ENCODE measurements at regions not wholly inside any gene's neighbourhood (a gene's known extent, or its start where the extent isn't known, plus 50 kb on each side); places are given as distances from the start of the nearest gene placed in this dataset.
"Not testable (repeated sequence)": the region's sequence is repeated elsewhere in the genome, so short reads cannot be mapped to it uniquely, and the experiment has no call there.

DNA sequence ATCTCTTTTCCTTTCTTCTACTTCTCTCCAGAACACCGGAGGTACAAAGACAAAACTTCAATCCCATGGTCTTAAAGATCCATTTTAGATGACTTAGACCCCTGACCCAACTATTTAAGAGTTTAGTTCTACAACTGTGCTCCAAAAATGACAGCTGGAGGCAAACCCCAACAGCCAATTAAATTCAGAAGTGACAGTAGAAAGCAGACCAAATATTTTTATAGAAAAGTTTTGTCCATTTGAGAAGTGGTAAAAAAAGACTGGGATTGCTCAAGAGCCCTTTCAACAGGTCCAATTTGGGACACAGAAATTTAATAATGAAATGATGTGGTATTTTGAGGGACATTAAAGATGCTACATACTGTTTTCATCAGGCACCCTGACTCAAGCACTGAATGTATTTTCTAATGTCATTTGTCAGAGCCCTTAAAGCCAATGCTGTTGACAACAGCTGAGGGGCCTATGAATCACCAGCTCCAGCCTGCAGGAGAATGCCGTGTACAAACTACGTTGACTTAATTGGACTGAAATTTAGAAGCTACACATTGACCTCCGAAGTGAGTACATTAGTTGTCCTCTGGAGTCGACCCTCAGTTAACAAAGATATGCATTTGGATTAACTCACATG, 147.5 kb upstream of the PIK3R1 start:
- peak; percentile 10 for DNase-seq (ENCODE audit: low read depth, low spot score)

DNA sequence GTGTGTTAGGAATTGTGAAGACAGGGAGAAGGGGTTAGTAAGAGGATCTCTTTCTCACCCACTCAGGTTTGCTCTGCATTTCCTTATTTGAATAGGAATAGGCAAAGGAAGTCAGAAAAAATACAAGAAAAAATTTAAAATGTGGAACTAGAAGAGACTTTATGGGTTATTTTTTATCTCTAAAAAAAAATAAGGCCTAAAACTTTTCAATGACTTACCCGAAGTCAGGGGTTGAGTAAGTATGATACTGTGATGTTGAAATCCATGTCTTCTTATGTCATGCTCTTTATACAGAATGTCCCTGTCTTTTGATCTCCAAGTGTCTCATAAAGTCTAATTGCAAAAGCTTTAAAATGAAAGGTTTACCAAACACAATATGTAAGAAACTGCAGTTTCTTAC, 148.3 kb upstream of the PIK3R1 start:
- DNase-seq (ENCODE audit: low read depth, low spot score) = no peak

DNA sequence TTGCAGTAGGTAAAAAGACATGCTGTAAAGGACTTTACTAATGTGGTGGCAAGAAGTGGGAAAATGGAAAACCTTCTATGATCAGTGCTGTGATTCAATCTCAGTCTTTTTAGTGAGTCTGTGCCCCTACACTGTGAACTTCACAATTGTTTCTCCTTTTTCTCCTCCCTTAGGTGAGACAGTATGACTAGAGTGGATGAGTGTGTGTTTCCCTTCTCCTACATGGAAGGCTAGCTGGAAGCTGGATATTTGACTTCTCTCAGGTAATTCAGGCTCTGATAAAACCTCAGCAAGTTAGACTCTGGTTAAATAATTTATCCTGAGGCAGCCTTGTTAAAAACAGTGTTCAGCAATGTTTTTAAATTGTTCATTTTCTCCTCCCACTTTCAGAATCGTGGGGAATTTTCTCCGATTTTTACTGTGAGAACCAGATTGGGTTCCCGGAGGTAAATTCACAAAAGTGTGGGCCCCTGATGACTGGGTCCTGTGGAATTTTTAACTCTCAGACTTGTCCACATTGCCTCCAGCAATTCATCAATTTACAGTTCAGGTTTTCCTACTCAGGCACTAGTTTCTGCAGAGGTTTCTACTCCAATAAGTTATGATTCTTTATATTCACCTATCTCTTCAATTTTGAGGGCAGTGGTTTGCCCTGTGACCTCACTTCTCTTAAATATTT, 149.1 kb upstream of the PIK3R1 start:
- DNase-seq (ENCODE audit: low read depth, low spot score) = no peak

DNA sequence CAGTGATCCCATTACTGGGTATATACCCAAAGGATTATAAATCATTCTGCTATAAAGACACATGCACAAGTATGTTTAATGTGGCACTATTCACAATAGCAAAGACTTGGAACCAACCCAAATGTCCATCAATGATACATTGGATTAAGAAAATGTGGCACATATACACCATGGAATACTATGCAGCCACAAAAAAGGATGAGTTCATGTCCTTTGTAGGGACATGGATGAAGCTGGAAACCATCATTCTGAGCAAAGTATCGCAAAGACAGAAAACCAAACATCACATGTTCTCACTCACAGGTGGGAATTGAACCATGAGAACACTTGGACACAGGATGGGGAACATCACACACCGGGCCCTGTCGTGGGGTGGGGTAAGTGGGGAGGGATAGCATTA, 150.2 kb upstream of the PIK3R1 start:
- DNase-seq (ENCODE audit: low read depth, low spot score) = not testable (repeated sequence)

DNA sequence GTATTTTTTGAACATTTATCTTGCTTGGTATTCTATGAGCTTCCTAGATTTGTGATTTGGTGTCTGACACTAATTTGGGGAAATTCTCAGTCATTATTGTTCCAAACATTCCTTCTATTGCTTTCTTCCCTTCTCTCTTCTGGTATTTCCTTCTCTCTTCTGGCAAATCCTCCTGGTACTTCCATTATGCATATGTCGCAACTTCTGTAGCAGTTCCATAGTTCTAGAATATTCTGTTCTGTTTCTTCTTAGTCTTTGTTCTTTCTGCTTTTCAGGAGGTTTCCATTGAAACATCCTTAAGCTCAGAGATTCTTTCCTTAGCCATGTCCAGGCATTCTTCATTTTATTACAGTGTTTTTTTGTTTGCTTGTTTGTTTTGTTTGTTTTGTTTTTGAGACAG, 155.2 kb upstream of the PIK3R1 start:
- DNase-seq (ENCODE audit: low read depth, low spot score) = no peak

DNA sequence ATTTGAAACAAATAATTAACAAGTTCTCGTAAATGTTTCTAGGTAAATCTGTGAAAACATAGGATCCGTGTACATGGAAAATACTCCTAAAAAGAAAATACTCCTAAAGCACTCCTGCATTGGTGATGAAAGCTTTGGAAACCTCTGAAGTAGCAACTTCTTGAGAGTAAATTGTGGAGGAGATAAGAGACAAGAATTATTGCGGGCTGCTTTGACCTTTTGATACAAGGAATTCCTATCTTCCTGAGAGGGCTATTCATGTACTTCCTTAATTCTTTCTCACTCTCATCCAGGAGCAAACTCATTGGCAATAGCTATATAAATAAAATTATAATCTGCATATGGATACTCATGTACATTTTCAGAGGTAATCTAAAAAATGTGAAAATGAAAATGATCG, 158.4 kb upstream of the PIK3R1 start:
- no peak for DNase-seq (ENCODE audit: low read depth, low spot score)

DNA sequence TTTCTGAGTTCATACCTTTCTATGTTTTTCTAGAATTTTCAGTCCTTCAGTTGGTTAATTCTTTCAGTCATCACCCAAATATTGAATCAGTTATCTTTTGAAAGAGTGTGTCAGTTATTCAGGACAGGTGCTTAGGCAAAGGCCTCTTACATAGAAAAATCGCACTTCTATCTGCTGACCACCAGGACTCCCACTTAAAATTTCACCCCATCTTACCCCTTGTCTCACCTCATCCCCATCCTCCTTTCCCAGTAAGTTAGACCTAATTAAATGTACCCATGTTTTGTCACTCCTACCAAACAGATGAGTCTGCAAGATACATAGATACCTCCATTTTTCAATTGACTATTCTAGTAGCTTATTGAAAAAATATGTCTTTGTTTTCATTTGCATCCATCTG, 159.9 kb upstream of the PIK3R1 start:
- no peak for DNase-seq (ENCODE audit: low read depth, low spot score)

DNA sequence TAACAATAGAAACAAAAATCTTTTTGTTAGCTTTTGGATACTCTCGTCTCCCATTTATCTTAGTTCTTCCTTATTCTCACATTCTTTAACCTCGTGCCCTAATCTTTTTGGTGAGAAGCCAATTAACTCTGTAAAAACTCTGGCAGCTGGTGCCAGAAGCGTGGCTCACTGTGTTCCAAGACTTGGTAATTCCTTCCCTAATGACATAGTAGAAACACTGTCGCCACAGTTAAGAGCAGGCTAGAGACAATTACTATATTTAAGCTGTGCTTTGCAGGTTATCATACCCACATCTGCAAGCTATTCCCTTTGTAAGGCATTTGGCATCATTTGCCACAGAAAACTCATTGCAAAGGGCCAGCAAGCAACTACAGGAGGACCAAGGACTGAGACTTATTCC, 160.9 kb upstream of the PIK3R1 start:
- peak; percentile 23 for DNase-seq (ENCODE audit: low read depth, low spot score)

DNA sequence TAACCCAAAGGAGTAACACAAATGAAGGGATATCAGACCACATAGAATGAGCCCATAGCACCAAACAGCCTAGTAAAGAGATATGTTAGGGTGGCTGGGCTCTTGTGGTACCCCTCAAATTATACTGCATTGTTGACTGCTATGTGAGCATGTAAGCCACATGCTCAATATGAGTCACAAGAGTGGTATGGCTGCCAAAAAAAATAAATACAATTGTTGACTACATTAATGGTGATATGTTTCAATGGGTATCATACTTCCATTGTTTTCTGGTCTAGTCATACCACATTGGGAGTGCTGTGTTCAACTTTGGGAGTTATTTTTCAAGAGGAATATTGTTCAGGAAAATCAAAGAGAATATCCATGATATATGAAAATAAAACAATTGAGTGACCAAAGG, 162.4 kb upstream of the PIK3R1 start:
- DNase-seq (ENCODE audit: low read depth, low spot score) = no peak

DNA sequence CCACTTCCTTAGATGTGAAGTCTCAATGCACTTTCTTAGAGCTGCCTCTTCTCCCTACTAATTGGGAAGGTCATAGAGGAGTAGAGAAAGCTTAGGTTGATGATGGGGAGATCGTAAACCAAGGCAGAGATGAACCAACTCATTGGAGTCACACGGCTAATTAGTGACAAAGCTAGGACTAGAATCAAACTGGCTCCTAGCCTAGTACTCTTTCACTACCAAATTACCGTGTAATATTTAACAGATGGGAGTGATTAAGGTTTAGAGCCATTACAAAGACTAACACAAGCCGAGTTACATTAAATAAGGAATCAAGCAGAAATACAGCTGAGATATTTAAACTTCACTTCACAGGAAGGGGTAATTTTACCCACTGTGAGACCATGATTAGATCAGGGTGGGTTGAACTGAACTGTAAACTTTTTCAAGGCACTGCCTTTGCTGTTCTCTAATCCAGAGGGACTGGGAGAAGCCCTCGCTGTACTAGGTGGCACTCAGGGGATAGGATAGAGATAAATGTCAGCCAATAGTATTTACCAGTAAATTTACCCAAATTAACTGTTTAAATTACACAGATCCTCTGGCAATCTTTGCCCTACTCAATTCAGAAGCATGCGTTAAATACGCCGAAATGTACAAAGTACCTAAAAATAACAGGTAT, 166.4 kb upstream of the PIK3R1 start:
- DNase-seq (ENCODE audit: low read depth, low spot score) = no peak

DNA sequence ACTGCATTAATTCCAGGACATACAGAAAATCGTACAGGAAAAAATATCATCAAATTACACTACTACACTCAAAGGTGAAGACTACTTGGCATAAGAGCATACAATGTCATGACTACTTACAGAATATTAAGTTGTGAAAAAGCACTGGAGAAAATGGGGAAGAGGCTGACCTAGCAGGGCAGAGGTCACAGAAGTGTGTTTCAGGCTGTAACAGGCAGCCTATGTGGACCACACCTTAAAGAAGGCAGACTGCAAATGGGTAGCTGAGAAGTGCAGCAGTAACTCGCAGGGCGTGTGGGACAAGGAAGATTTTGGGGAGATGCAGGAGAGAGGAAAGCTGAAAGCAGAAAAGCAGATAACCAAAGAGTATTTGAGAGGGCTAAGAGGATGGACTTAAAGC, 167.0 kb upstream of the PIK3R1 start:
- no peak for DNase-seq (ENCODE audit: low read depth, low spot score)

DNA sequence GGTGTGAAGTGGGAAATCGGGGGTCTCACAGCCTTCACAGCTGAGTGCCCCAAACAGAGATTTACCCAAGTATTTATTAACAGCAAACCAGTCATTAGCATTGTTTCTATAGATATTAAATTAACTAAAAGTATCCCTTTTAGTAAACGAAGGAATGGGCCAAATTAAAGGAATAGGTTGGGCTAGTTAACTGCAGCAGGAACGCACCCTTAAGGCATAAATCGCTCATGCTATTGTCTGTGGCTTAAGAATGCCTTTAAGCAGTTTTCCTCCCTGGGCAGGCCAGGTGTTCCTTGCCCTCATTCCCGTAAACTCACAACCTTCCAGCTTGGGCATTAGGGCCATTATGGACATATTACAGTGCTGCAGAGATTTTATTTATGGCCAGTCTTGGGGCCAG, 167.5 kb upstream of the PIK3R1 start:
- not testable (repeated sequence) for DNase-seq (ENCODE audit: low read depth, low spot score)

DNA sequence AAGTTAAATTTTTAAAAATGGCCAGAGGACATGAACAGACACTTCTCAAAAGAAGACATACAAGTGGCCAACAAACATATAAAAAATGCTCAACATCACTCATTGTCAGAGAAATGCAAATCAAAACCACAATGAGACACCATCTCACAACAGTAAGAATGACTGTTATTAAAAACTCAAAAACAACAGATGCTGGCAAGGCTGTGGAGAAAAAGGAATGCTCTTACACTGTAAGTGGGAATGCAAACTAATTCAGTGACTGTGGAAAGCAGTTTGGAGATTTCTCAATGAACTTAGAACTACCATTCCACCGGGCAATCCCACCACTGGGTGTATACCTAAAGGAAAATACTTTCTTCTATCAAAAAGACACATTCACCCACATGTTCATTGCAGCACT, 168.5 kb upstream of the PIK3R1 start:
- DNase-seq (ENCODE audit: low read depth, low spot score) = peak; percentile 73

DNA sequence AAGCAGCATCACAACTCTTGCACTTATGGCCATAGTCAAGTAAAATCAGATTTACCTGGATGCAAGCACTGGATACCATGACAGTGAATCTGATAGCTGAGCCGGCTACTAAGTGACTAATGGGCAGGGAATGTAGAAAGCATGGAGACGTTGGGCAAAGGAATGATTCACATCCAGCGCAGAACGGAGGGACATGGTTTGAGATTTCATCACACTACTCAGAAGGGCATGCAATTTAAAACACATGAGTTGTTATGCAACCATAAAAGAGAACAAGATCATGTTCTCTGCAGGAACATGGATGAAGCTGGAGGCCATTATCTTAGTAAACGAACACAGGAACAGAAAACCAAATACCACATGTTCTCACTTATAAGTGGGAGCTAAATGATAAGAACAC, 169.1 kb upstream of the PIK3R1 start:
- DNase-seq (ENCODE audit: low read depth, low spot score) = peak; percentile 95

DNA sequence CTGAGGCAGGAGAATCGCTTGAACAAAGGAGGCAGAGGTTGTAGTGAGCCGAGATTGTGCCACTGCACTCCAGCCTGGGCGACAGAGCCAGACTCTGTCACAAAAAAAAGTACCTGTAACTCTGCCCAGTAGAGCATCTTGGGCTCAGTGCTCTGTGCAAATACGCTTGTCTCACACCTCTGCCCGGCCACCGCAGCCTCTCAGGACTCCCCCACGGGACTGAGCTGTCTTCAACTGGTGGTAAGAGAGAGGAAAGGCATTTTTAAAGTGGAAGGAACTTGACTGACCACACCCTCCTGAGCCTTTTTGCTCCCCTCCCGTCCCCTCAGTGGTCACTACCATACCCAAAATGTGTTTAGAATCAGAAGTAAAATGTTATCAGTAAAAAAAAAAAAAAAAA, 174.3 kb upstream of the PIK3R1 start:
- DNase-seq (ENCODE audit: low read depth, low spot score) = no peak

DNA sequence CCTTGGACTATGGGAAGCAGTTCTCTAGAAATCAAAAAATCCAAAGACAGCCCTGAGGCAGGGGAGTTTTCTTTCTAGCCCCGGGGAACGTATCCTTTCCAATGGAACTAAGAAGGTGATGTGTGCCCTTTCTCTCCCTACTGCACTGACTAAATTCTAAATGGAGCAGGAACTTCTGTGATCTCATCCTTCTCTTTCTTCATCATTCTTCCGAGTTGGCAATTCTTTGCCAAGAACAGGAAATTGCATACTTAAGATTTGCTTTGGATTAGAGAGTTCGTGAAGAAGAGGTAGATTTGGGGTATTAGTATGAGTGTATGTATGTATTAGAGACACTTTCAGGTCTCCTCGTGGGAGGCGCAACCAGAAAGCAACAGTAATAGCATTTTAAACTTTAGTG, 178.0 kb upstream of the PIK3R1 start:
- no peak for DNase-seq (ENCODE audit: low read depth, low spot score)

DNA sequence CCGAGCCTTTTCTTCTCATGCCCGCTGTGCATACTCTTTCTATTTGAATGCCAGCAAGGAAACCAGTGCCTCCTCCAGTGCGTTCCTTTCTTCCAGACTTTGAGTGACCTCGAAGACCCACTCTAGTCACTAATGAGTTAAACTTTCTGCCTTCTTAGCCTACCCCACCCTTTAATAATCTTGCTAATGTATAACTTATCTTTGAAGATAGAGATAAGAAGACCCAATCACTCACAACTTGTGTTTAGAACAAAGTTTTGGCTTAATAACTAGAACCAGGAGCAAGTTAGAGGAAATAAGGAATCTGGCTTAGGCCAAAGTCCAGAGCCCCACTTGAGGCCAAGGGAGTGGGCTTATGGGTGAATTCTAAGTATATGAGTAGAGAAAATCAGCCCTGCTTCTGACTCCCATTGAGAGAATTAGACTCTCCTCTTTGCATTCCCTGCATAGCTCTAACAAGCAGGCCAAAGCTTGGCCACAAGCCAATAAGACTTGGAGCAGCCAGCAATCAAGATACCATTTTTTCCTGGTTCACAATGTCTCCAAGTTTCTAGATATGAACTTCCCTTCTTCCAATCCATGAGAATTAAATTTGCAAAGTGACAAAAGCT, 181.5 kb upstream of the PIK3R1 start:
- peak; percentile 83 for DNase-seq (ENCODE audit: low read depth, low spot score)

DNA sequence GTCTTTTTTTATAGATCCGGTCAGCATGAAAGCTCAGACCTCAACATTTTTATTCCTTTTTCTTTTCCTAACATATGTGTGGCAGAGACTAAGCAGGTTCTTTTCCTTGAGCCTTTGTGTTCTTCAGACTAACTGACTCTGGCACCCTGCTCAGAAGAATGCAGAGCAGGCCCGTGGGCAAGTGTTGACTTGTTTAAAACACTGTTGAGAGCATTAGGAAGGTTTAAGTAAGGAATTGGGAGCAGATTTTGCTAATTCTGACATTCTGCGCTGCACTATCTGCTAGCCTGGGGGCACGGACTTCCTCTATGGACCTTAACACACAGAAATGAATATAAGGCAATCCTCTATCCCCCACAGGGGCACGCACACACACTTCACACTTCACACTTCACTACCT, 182.5 kb upstream of the PIK3R1 start:
- no peak for DNase-seq (ENCODE audit: low read depth, low spot score)

DNA sequence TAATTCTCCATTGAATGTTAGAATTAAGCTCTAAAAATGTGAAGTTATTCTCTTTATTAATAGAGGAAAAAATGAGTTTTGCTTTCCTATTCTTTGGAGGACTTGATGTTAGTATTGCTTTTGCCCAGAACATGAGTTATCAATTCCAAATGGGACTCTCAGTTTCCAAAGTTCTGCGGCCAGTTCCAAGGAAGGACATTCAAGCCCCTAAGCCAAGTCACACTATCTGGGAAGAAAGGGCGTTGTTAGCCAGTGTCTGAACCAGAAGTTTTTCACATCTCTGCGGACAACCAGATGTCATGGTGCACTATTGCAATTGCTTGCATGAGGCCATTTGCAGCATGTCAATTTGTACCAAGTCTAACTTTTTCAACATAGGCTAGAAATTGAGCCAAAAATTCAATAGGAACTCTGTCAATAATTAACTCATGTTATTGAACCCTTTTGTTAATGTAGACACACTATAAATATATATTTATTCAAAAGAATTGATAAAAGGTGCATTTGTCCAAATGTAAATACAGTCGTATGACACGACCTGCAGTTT, 183.3 kb upstream of the PIK3R1 start:
- no peak for DNase-seq (ENCODE audit: low read depth, low spot score)

DNA sequence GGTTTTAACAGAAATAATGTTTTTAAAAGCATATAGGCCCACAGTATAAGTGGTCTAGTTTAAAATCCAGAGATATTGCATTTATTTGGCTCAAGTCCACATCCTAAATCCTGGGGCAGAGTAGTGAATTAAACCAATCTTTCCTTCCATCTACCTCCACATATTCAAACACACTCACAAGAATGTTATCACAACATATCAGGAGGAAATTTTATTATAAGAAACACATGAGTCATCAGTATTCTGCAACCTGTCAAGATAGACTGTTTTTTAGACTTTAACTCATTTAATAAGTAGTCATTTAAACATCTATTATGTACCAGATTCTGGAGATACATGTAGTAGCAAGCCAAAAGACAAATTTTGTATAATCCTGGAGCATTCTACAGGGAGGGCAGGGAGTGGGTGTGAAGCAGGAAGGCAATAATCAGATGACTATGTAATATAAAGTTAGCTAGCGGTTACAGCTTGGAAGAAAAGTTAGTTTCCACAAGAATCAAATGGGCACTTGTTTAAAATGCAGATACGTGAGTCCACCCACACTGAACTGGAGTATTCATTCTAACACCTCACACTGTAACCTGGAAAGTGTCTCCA, 187.3 kb upstream of the PIK3R1 start:
- peak; percentile 11 for DNase-seq (ENCODE audit: low read depth, low spot score)

DNA sequence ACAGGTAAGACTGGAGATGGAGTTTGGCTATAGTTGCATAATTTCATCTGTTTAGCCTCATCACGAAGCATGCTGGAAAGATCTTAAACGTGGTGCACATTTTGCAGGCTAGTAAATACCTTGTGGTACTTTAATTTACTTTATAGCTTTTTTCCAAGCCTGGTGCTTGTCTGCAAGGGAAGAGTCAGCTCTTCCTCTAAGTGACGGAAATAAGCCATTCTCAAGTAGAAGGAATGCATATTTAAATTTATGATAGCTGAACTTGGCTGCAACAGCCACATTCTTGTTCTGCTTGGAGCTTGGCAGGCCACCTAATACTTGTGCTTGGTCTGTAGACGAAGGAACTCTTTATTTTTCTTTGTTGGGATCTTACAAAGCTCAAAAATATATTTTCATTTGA, 188.0 kb upstream of the PIK3R1 start:
- DNase-seq (ENCODE audit: low read depth, low spot score) = peak; percentile 81
